CD4-positive, alpha-beta T cell treated with Interleukin-4 for 1 hour (primary cell): ENCODE measurements at regions not wholly inside any gene's neighbourhood (a gene's known extent, or its start where the extent isn't known, plus 50 kb on each side); places are given as distances from the start of the nearest gene placed in this dataset.

Experiments
- DNase-seq, 2 donors: peaks; one replicate each; pipeline ENCODE4 v3.0.0-alpha.2; 2020 to 2022

GRCh38 chr6:19417713-19418112 is 419.5 kb upstream of the ID4 start:
- no peak for DNase-seq

- DNase-seq = no peak
Observed at GRCh38 chr6:19424853-19425252, 412.3 kb upstream of the ID4 start.

DNA sequence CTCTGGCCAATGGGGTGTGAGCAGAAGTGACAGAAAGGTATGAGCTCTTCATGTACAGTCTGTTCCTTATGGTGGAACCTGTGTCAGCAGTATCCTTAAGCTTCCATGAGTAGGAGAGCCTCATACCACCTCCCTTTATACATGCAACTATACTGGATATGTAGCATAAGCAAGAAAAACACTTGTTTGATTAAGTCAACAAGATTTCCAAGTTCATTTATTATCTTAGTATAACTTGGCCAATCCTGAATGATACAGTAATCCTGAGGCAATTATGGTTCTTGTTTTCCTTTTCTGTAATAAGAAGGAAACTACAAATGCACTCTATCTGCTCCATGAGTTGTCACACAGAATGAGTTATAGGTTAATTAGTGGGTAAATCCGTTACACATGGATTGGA is 409.6 kb upstream of the ID4 start:
- no peak for DNase-seq

- DNase-seq = no peak
Observed at GRCh38 chr6:19432966-19433498, 404.1 kb upstream of the ID4 start.

DNA sequence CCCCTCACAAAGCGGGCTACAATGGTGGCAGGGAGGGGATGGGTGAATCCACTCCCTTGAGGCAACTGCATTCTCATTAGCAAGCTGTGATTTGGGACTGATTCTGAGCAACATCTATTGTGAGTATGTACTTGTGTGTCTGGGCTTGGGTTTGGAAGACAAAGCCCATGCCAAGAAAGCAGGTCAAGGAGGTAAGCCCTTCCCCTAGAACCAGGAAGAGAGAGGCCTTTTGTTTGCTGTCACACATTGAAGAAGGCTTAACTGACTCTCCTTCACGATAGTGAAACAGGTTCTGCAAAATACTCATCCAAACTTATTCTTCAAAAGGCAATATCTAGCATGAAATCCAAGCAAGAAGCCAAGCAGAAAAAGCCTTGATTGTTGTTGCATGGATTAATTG is 403.1 kb upstream of the ID4 start:
- DNase-seq = no peak

GRCh38 chr6:19435755-19436154 is 401.4 kb upstream of the ID4 start:
- no peak for DNase-seq

- no peak for DNase-seq
Observed at GRCh38 chr6:19438566-19439353, 398.4 kb upstream of the ID4 start.

- no peak for DNase-seq
Observed at GRCh38 chr6:19440531-19440930, 396.6 kb upstream of the ID4 start.

DNA sequence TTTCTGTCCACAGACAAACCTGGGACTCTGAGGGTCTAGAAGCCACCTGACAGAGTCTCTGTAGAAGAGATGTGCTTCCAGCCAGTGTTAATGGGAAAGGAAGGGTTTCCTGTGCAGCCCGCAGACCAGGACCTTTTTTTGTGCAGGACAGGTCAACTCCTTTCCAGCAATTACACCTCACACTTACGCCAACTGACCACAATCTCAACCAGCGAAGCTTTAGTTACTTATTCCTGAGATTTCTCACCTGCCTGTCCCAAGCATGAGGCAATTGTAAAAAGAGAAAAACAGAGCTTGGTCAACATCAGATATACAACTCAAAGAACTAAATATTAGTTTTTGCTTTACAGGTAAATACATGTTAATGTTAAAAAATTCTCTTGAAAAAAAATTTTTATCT is 393.8 kb upstream of the ID4 start:
- DNase-seq = no peak

- no peak for DNase-seq
Observed at GRCh38 chr6:19444041-19444440, 393.1 kb upstream of the ID4 start.

DNA sequence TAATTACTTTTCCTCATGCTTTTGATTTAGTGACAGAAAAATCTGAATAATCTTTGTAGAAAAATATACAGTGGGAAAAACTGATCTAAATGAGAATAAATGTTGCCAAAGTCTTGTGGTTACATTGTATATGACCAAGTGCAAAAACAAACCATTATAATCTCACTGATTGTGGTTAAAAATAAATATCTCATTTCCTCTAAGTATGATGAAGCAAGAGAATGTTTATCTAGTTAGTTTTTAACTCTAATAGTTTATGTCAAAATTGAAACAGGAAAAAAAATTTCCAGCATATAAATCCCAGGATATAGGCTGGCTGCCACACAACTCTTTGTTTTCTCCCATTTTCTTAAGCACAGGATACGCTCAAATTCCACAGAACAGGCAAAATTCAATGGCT is 392.7 kb upstream of the ID4 start:
- DNase-seq = no peak

GRCh38 chr6:19446570-19446969 is 390.6 kb upstream of the ID4 start:
- DNase-seq = no peak

GRCh38 chr6:19450651-19451050 is 386.5 kb upstream of the ID4 start:
- DNase-seq = no peak

- DNase-seq = no peak
Observed at GRCh38 chr6:19452495-19452894, 384.7 kb upstream of the ID4 start.

GRCh38 chr6:19454001-19454720 is 383.0 kb upstream of the ID4 start:
- DNase-seq = no peak

DNA sequence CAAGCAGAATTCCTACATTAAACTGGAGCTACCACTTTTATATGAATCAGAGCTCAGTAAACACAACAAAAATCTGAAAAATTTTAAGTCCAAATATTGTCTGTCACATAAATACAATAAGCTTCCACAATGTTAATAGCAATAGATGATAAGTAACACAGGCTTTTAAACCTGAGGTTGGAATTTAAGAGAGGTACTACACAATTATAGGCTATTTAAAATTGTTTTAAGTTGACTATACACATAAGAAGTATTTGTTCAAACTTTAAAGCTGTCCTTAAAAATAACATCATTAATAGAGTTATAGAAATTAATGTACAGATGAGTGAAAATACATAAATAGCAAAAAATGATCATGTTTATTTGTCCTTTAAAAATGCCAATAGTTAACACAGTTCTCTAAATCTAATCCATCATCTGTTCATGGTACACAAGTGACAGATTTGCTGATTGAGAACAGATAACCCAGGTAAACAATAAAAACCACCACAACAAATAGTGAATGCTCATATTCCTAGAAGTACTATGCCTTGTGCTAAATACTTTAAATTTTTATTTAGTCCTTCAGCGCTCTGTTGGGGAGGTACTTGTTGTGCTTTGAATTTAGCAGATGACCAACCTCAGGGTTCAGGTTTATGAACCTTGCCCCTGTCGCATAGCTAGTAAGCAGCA is 382.3 kb upstream of the ID4 start:
- no peak for DNase-seq

DNA sequence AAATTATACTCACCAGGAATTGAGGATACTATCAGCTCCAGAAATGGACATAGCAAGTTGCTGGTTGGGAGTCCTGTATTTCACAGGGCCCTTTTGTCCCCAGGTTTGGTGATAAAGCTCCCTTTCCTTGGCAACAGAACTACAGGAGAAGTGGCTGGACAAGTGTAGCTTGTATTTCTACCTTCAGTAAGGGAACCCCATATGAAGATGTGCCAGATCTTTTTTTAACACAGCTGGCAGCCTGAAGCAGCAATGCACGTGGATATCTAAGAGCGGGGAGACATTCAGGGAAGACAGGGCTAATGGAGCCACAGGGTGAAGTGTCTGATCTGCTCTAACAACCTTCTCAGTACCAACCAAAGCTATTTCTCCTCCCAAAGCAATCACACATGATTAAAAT is 373.9 kb upstream of the ID4 start:
- no peak for DNase-seq

DNA sequence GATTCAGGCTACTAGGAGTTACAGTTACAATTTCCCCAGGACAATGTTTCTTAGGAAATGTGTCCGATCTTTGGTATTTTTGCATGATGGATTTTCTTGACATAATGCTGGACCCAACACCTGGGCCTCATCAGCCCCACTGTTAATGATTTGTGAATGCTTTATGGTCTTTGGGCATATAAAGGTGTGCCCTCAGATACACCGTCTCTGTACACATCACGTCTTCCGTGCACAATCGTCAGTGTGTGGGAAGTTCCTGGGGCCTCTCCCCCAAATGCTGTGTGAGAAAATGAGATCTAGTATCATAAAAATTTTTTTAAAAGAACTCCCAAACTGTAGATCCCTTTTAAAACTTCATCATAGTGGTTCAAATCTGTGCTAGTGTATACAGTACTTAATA is 373.2 kb upstream of the ID4 start:
- DNase-seq = no peak

DNA sequence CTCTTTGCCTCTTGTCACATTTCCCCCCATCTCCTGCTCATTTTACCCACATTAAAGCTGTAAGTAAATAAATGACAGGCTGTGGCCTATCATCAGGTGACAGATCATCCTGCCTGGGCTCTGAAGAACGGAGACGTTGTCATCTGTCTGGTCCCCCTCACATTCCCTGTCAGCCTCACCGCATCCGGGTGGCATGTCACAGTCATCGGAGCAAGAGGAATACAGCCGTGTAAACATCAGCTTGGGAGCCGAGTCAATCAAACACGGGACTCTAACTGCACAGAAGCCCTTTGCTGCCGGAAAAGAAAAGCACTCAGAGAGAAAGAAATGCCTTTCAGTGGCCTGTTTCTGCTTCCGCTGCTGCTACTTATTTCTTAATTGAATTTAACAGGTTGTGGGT is 371.9 kb upstream of the ID4 start:
- no peak for DNase-seq

DNA sequence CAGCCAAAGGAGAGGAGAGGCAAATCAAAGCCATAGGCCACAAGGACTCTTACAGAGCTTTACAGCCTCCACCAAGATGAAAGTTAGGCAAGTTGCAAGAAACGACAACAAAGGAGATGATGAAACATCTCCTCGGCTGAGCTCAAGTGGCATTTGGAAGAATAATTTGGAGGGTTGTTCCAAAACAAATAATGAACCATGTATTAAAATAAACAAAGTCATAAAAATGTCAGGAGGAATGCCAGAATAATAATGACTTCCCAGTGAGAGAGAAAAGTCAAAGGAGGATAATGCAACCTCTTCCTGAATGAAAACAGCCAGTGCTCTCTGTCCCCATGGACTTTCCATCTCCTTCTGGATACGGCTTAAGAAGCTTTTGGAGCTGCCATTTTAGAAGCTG is 371.4 kb upstream of the ID4 start:
- no peak for DNase-seq

DNA sequence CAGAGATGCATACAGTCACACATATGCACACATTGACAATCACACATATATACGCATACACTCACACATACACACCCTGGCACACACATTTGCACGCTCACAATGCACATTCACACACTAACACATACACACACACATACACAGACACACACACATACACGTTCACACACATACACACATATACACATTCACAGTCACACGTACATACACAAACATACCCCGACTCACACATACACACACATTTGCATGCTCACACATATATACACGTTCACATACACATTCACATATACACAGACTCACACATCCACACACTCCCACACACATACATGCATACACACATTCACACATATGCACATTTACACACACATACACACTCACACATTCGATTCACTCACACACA is 366.8 kb upstream of the ID4 start:
- no peak for DNase-seq

DNA sequence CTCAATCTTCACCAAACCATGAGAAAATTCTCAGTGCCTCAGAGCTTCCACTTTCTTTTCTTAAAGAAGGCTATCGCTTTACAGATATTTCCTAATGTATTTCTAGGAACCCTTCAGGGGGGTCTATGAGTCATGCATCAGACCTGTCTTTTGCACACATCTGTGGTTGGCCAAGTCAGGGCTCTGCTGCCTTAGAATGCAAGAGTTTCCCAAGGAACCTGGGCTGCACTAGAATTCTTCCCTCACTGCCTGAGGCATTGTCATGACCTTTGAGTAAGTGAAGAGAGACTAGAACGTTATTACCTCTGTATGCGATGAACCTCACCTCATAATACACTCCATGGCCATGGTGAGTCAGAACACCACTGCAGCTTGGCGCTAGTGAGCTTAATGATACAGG is 365.0 kb upstream of the ID4 start:
- DNase-seq = no peak

GRCh38 chr6:19472850-19473249 is 364.3 kb upstream of the ID4 start:
- DNase-seq = no peak

- DNase-seq = no peak
Observed at GRCh38 chr6:19477563-19477962, 359.6 kb upstream of the ID4 start.
